Left lung (tissue), 4 donors: ENCODE measurements at regions not wholly inside any gene's neighbourhood (a gene's known extent, or its start where the extent isn't known, plus 50 kb on each side); places are given as distances from the start of the nearest gene placed in this dataset.
"Not testable (repeated sequence)": the region's sequence is repeated elsewhere in the genome, so short reads cannot be mapped to it uniquely, and the experiment has no call there.

Source experiments
- ATAC-seq: fragments of 200-7000 bp; cut with Tn5 transposase; one replicate; pipeline ENCODE4 v1.9.1; 2020; ENCODE audit warnings: moderate library complexity
- DNase-seq, 4 donors: peaks; one replicate each; pipeline ENCODE4 v3.0.0-alpha.2; 2013 to 2020
- H3K27ac ChIP-seq, 2 donors: fragments of 200-600 bp; sonication (generic) in 1 of 2; one replicate each; pipeline versions ENCODE4 v1.5.0 to v1.8.0; 2020 to 2021
- H3K27me3 ChIP-seq, 2 donors: fragments of 200-600 bp; sonication (generic) in 1 of 2; one replicate each; pipeline versions ENCODE4 v1.5.0 to v1.8.0; 2020 to 2021
- H3K36me3 ChIP-seq, 2 donors: fragments of 200-600 bp; sonication (generic) in 1 of 2; one replicate each; pipeline versions ENCODE4 v1.5.0 to v1.8.0; 2020 to 2021
- H3K4me1 ChIP-seq, 2 donors: fragments of 200-600 bp; one replicate each; pipeline ENCODE4 v1.8.0; 2021
- H3K4me3 ChIP-seq, 2 donors: fragments of 200-600 bp; sonication (generic) in 1 of 2; one replicate each; pipeline versions ENCODE4 v1.5.0 to v1.8.0; 2020 to 2021; ENCODE audit warnings: mild to moderate bottlenecking in 1 of 2
- H3K9me3 ChIP-seq, 2 donors: fragments of 200-600 bp; sonication (generic) in 1 of 2; one replicate each; pipeline versions ENCODE4 v1.5.0 to v1.8.0; 2020 to 2021
- CTCF ChIP-seq, 2 donors: fragments of 200-600 bp; sonication (generic) in 1 of 2; IDR thresholded peaks; one replicate each; pipeline versions ENCODE4 v1.5.0 to v1.8.0; 2021; ENCODE audit warnings: antibody characterized with exemption in 2 of 2
- intact Hi-C, 2 donors: fragments of 100-400 bp; cut with DNase I; formaldehyde crosslinking; loops; one replicate each; pipeline versions ENCODE4 v1.11.2 to v1.14.2; 2022
- donor health status: DM: no; HTN: yes; CAD: no.
- donor health status: DM: no; HTN: no; CAD: no.

- no peak for ATAC-seq
- H3K4me3 ChIP-seq: no peak overlapping the region
- no peaks in the 10 kb centered on the region for H3K36me3 ChIP-seq
- H3K27me3 ChIP-seq: peaks cover 0 to 75% of the 10 kb centered on the region in 2 donors
- no peak overlapping the region for H3K27ac ChIP-seq
- intact Hi-C loops: no loop called here
- DNase-seq: no peak
- no peaks in the 10 kb centered on the region for H3K4me1 ChIP-seq
- no peak for TF ChIP-seq CTCF (IDR thresholded peaks at IDR 0.05)
- H3K9me3 ChIP-seq: no peaks in the 10 kb centered on the region
Measured at GRCh38 chr16:22646948-22647556, 136.4 kb downstream of the NPIPB5 start.

DNA sequence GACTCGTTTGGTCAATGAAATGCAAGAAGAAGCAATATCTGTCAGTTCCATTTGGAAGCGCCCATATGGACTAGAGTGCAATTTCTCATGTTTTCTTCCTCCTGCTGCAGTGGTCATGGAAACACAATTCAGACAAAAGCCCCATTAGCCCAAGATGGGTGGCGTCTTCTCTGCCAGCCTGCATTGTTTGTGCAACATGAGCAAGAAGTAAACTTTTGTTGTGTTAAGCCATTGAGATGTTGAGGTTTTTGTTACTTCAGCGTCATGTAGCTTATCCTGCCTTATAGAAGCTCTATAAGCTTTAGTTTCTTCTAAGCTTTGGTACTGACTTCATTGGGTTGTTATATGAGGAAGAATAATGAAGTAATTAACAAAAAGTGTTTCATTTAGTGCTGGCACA is 137.4 kb downstream of the NPIPB5 start:
- Histone ChIP-seq H3K9me3 (no peaks in the 10 kb centered on the region), H3K4me1 (no peaks in the 10 kb centered on the region), H3K27me3 (peaks cover 0 to 65% of the 10 kb centered on the region in 2 donors), H3K27ac (no peak overlapping the region), H3K36me3 (no peaks in the 10 kb centered on the region), H3K4me3 (no peak overlapping the region)
- intact Hi-C loops: no loop called here
- no peak for DNase-seq
- no peak for ATAC-seq
- no peak for TF ChIP-seq CTCF (IDR thresholded peaks at IDR 0.05)

- no peaks in the 10 kb centered on the region for H3K36me3 ChIP-seq
- DNase-seq (no peak), ATAC-seq (no peak)
- H3K9me3 ChIP-seq: no peaks in the 10 kb centered on the region
- no peak for TF ChIP-seq CTCF (IDR thresholded peaks at IDR 0.05)
- intact Hi-C loops: no loop called here
- H3K27me3 ChIP-seq: peaks cover 0 to 65% of the 10 kb centered on the region in 2 donors
- H3K27ac ChIP-seq: no peak overlapping the region
- H3K4me3 ChIP-seq: no peak overlapping the region
- H3K4me1 ChIP-seq: no peaks in the 10 kb centered on the region
Measured at GRCh38 chr16:22648941-22649340, 138.2 kb downstream of the NPIPB5 start.

- H3K4me1 ChIP-seq, H3K4me3 ChIP-seq, H3K27ac ChIP-seq, DNase-seq, H3K9me3 ChIP-seq, H3K36me3 ChIP-seq, intact Hi-C loops, ATAC-seq: not testable (repeated sequence)
- peaks cover 0 to 51% of the 10 kb centered on the region in 2 donors for H3K27me3 ChIP-seq
Measured at GRCh38 chr16:22651111-22651817, 140.6 kb downstream of the NPIPB5 start.

DNA sequence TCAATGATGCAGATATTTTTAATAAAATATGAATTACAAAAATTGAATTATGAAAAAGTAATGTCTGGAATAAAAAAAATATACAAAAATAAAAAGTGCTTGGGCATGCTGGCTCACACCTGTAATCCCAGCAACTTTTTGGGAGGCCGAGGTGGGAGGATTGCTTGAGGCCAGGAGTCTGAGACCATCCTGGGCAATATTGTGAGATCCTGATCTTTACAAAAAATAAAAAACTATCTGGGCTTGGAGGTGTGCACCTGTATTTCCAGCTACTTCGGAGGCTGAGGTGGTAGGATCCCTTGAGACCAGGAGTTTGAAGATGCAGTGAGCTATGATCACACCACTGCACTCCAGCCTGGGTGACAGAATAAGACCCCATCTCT is 141.8 kb downstream of the NPIPB5 start:
- no peak overlapping the region for H3K4me3 ChIP-seq
- no peaks in the 10 kb centered on the region for H3K36me3 ChIP-seq
- DNase-seq (no peak), ATAC-seq (no peak)
- H3K4me1 ChIP-seq: no peaks in the 10 kb centered on the region
- intact Hi-C loops: no loop called here
- H3K27me3 ChIP-seq: peaks cover 0 to 40% of the 10 kb centered on the region in 2 donors
- H3K27ac ChIP-seq: no peak overlapping the region
- no peaks in the 10 kb centered on the region for H3K9me3 ChIP-seq
- TF ChIP-seq CTCF (IDR thresholded peaks at IDR 0.05): no peak
